RWPE2 (cell line): ENCODE measurements at regions not wholly inside any gene's neighbourhood (a gene's known extent, or its start where the extent isn't known, plus 50 kb on each side); places are given as distances from the start of the nearest gene placed in this dataset.
A peak's percentile ranks its signal among the peaks of the same experiment; 100 is the strongest.
"Not testable (repeated sequence)": the region's sequence is repeated elsewhere in the genome, so short reads cannot be mapped to it uniquely, and the experiment has no call there.

ENCODE experiments used
- ATAC-seq: fragments of 200-7000 bp; cut with Tn5 transposase; 3 replicates; pipeline ENCODE4 v1.9.1; 2021; ENCODE audit warnings: low read depth
- DNase-seq: peaks from one replicate; pipeline ENCODE4 v3.0.0-alpha.2; 2020; ENCODE audit warnings: low spot score
- H3K27ac ChIP-seq: fragments of 450-650 bp; 2 replicates; pipeline ENCODE4 v1.5.1; 2017; ENCODE audit warnings: mild to moderate bottlenecking; ENCODE audit not compliant: poor library complexity, severe bottlenecking
- H3K27me3 ChIP-seq: fragments of 250-450 bp; sonication (Bioruptor Pico); 2 replicates; pipeline ENCODE4 v1.5.1; 2021; ENCODE audit warnings: mild to moderate bottlenecking, moderate library complexity; ENCODE audit not compliant: insufficient read depth, poor library complexity, severe bottlenecking
- H3K36me3 ChIP-seq: fragments of 250-450 bp; sonication (Bioruptor Pico); 2 replicates; pipeline ENCODE4 v1.5.1; 2020; ENCODE audit warnings: low read depth, mild to moderate bottlenecking, moderate library complexity
- H3K4me1 ChIP-seq: fragments of 250-450 bp; sonication (Bioruptor Pico); 2 replicates; pipeline ENCODE4 v1.5.1; 2021; ENCODE audit warnings: mild to moderate bottlenecking, moderate library complexity; ENCODE audit not compliant: insufficient read depth, poor library complexity, severe bottlenecking
- H3K4me3 ChIP-seq: fragments of 250-450 bp; sonication (Bioruptor Pico); 2 replicates; pipeline ENCODE4 v1.5.1; 2021; ENCODE audit warnings: mild to moderate bottlenecking, moderate library complexity; ENCODE audit not compliant: severe bottlenecking
- H3K9me3 ChIP-seq: fragments of 250-450 bp; sonication (Bioruptor Pico); 2 replicates; pipeline ENCODE4 v1.5.1; 2021; ENCODE audit warnings: mild to moderate bottlenecking, moderate library complexity; ENCODE audit not compliant: severe bottlenecking
- CTCF ChIP-seq: fragments of 450-650 bp; IDR thresholded peaks from one replicate; pipeline ENCODE4 v1.5.1; 2017; ENCODE audit warnings: mild to moderate bottlenecking, moderate library complexity; ENCODE audit not compliant: poor library complexity, severe bottlenecking

GRCh38 chr3:153372326-153372725 lies 210.3 kb downstream of the RAP2B start:
- H3K4me3 ChIP-seq = no peak overlapping the region
- TF ChIP-seq CTCF = no peak
- DNase-seq (no peak), ATAC-seq (peak; percentile 92)
- no peaks in the 10 kb centered on the region for H3K9me3 ChIP-seq
- H3K4me1 ChIP-seq = no peaks in the 10 kb centered on the region
- no peaks in the 10 kb centered on the region for H3K27me3 ChIP-seq
- H3K36me3 ChIP-seq = no peaks in the 10 kb centered on the region
- H3K27ac ChIP-seq = no peak overlapping the region

- H3K27me3 ChIP-seq = no peaks in the 10 kb centered on the region
- no peaks in the 10 kb centered on the region for H3K9me3 ChIP-seq
- DNase-seq (no peak), ATAC-seq (no peak)
- no peak overlapping the region for H3K4me3 ChIP-seq
- TF ChIP-seq CTCF = no peak
- no peaks in the 10 kb centered on the region for H3K4me1 ChIP-seq
- no peak overlapping the region for H3K27ac ChIP-seq
- H3K36me3 ChIP-seq = no peaks in the 10 kb centered on the region
Observed at GRCh38 chr3:153373606-153374005, 211.6 kb downstream of the RAP2B start.

- not testable (repeated sequence) for H3K4me3 ChIP-seq, H3K9me3 ChIP-seq, H3K36me3 ChIP-seq, DNase-seq, H3K4me1 ChIP-seq, H3K27me3 ChIP-seq, ATAC-seq, H3K27ac ChIP-seq
Observed at GRCh38 chr3:153378366-153378765, 216.3 kb downstream of the RAP2B start.

GRCh38 chr3:153379516-153379915 lies 217.5 kb downstream of the RAP2B start:
- Histone ChIP-seq H3K27ac (no peak overlapping the region), H3K4me1 (no peaks in the 10 kb centered on the region), H3K27me3 (no peaks in the 10 kb centered on the region), H3K4me3 (no peak overlapping the region), H3K36me3 (no peaks in the 10 kb centered on the region), H3K9me3 (no peaks in the 10 kb centered on the region)
- TF ChIP-seq CTCF = no peak
- ATAC-seq (peak; percentile 36; the same call in 1 of the 3 replicates), DNase-seq (no peak)

GRCh38 chr3:153385343-153385742 lies 223.3 kb downstream of the RAP2B start:
- Histone ChIP-seq H3K9me3 (no peaks in the 10 kb centered on the region), H3K4me1 (no peaks in the 10 kb centered on the region), H3K4me3 (no peak overlapping the region), H3K27ac (no peak overlapping the region), H3K36me3 (no peaks in the 10 kb centered on the region), H3K27me3 (no peaks in the 10 kb centered on the region)
- no peak for TF ChIP-seq CTCF
- ATAC-seq (no peak), DNase-seq (no peak)
